ENCODE measurements at regions not wholly inside any gene's neighbourhood (a gene's known extent, or its start where the extent isn't known, plus 50 kb on each side); places are given as distances from the start of the nearest gene placed in this dataset.

- WGBS (ENCODE audit: insufficient coverage, low coverage, low lambda C conversion rate, missing lambda C conversion rate): 9% methylated on average over 2 of the region's 2 CpGs
- intact Hi-C loops (cut with DNase I): no loop called here
- Histone ChIP-seq H3K27me3 (no peaks in the 10 kb centered on the region), H3K9me3 (no peaks in the 10 kb centered on the region), H3K27ac (no peak overlapping the region), H3K4me1 (no peaks in the 10 kb centered on the region), H3K4me3 (no peak overlapping the region), H3K36me3 (no peaks in the 10 kb centered on the region)
- ATAC-seq (no peak), DNase-seq (no peak)
- TF ChIP-seq POLR2A (IDR thresholded peaks at IDR 0.05): no peak
- TF ChIP-seq CTCF (IDR thresholded peaks at IDR 0.05): peak in 3 of 4 donors; percentile 29 to 36 (median 31)
Observed at GRCh38 chr6:128807577-128807976, 75.4 kb upstream of the LAMA2 start.

- no peaks in the 10 kb centered on the region for H3K9me3 ChIP-seq
- no peaks in the 10 kb centered on the region for H3K36me3 ChIP-seq
- TF ChIP-seq POLR2A (IDR thresholded peaks at IDR 0.05) (no peak), CTCF (IDR thresholded peaks at IDR 0.05) (no peak)
- H3K4me1 ChIP-seq: no peaks in the 10 kb centered on the region
- H3K4me3 ChIP-seq: no peak overlapping the region
- WGBS (ENCODE audit: insufficient coverage, low coverage, low lambda C conversion rate, missing lambda C conversion rate): 19% methylated on average over 3 of the region's 3 CpGs
- no peaks in the 10 kb centered on the region for H3K27me3 ChIP-seq
- H3K27ac ChIP-seq: no peak overlapping the region
- ATAC-seq (peak in 3 of 4 donors; percentile 39 to 51 (median 46)), DNase-seq (no peak)
- intact Hi-C loops (cut with DNase I): no loop called here
Observed at GRCh38 chr6:128806261-128806660, 76.7 kb upstream of the LAMA2 start.

- Histone ChIP-seq H3K27me3 (no peaks in the 10 kb centered on the region), H3K9me3 (no peaks in the 10 kb centered on the region), H3K4me3 (no peak overlapping the region), H3K36me3 (no peaks in the 10 kb centered on the region), H3K4me1 (no peaks in the 10 kb centered on the region), H3K27ac (no peak overlapping the region)
- intact Hi-C loops (cut with DNase I): no loop called here
- ATAC-seq: no peak
- TF ChIP-seq POLR2A (IDR thresholded peaks at IDR 0.05) (no peak), CTCF (IDR thresholded peaks at IDR 0.05) (no peak)
- DNase-seq: no peak
- WGBS (ENCODE audit: insufficient coverage, low coverage, low lambda C conversion rate, missing lambda C conversion rate): 37% methylated on average over 3 of the region's 3 CpGs
Observed at GRCh38 chr6:128803911-128804310, 79.0 kb upstream of the LAMA2 start.

- Histone ChIP-seq H3K4me1 (no peaks in the 10 kb centered on the region), H3K9me3 (no peaks in the 10 kb centered on the region), H3K36me3 (no peaks in the 10 kb centered on the region), H3K27ac (no peak overlapping the region), H3K4me3 (no peak overlapping the region), H3K27me3 (no peaks in the 10 kb centered on the region)
- ATAC-seq (no peak), DNase-seq (no peak)
- TF ChIP-seq POLR2A (IDR thresholded peaks at IDR 0.05): no peak
- no peak for TF ChIP-seq CTCF (IDR thresholded peaks at IDR 0.05)
- intact Hi-C loops (cut with DNase I): no loop called here
Observed at GRCh38 chr6:128801621-128802020, 81.3 kb upstream of the LAMA2 start.

- ATAC-seq (no peak), DNase-seq (no peak)
- Histone ChIP-seq H3K9me3 (no peaks in the 10 kb centered on the region), H3K27me3 (no peaks in the 10 kb centered on the region), H3K27ac (no peak overlapping the region), H3K36me3 (no peaks in the 10 kb centered on the region), H3K4me1 (no peaks in the 10 kb centered on the region), H3K4me3 (no peak overlapping the region)
- 24% methylated on average over 3 of the region's 3 CpGs for WGBS (ENCODE audit: insufficient coverage, low coverage, low lambda C conversion rate, missing lambda C conversion rate)
- intact Hi-C loops (cut with DNase I): no loop called here
- TF ChIP-seq POLR2A (IDR thresholded peaks at IDR 0.05) (no peak), CTCF (IDR thresholded peaks at IDR 0.05) (no peak)
Observed at GRCh38 chr6:128784266-128784665, 98.7 kb upstream of the LAMA2 start.

Data from right lobe of liver (tissue), 6 donors.